IMR-90 (cell line): ENCODE measurements at regions not wholly inside any gene's neighbourhood (a gene's known extent, or its start where the extent isn't known, plus 50 kb on each side); places are given as distances from the start of the nearest gene placed in this dataset.

Source experiments
- ATAC-seq: fragments of 200-7000 bp; cut with Tn5 transposase; 2 replicates; pipeline ENCODE4 v1.9.1; 2020; ENCODE audit warnings: low read depth, mild to moderate bottlenecking, moderate library complexity
- BruUV-seq: library from RNA; stranded (reverse); fragments of 400-500 nt; replicated peaks from 2 replicates; lab custom pipeline; 2021; lab: Mats Ljungman, UMichigan
- CTCF ChIA-PET: fragments of 300-600 bp; formaldehyde crosslinking; extraction: SDS; loops from one replicate; lab custom pipeline; 2021; ENCODE audit warnings: antibody characterized with exemption; lab: Yijun Ruan, JAX
- POLR2A ChIA-PET: fragments of 300-600 bp; sonication (Branson Sonifier 250); formaldehyde crosslinking; loops from one replicate; lab custom pipeline; 2022; ENCODE audit warnings: antibody characterized with exemption; ENCODE audit not compliant: unreplicated experiment; lab: Charles Lee
- DNase-seq: peaks from one replicate; pipeline ENCODE4 v3.0.0; 2013
- H2AFZ ChIP-seq: replicated peaks from 2 replicates; pipeline ENCODE3; 2013; ENCODE audit warnings: low read length, mild to moderate bottlenecking; ENCODE audit not compliant: poor library complexity
- H2AK5ac ChIP-seq: 2 replicates; pipeline ENCODE4 v1.6.1; 2013; ENCODE audit warnings: low read depth, low read length, inconsistent platforms
- H2AK9ac ChIP-seq: replicated peaks from 2 replicates; pipeline ENCODE3; 2013; ENCODE audit warnings: mild to moderate bottlenecking, low read depth, low read length, moderate library complexity; ENCODE audit not compliant: poor library complexity
- H2BK120ac ChIP-seq: 2 replicates; pipeline ENCODE4 v1.6.1; 2013; ENCODE audit warnings: low read depth, low read length, inconsistent platforms
- H2BK15ac ChIP-seq: 3 replicates; pipeline ENCODE4 v1.6.1; 2013; ENCODE audit warnings: low read depth, low read length, inconsistent platforms
- H2BK20ac ChIP-seq: 2 replicates; pipeline ENCODE4 v1.6.1; 2013; ENCODE audit warnings: low read depth, mild to moderate bottlenecking, inconsistent platforms, low read length, moderate library complexity
- H2BK5ac ChIP-seq: 2 replicates; pipeline ENCODE4 v1.6.1; 2013; ENCODE audit warnings: mild to moderate bottlenecking, low read depth, low read length, inconsistent platforms; ENCODE audit not compliant: poor library complexity, severe bottlenecking
- H3K14ac ChIP-seq: replicated peaks from 2 replicates; pipeline ENCODE4 v1.6.1; 2013; ENCODE audit warnings: low read depth, low read length, inconsistent platforms
- H3K18ac ChIP-seq: 2 replicates; pipeline ENCODE4 v1.6.1; 2013; ENCODE audit warnings: low read depth, low read length, control low read depth
- H3K23ac ChIP-seq: 2 replicates; pipeline ENCODE4 v1.6.1; 2013; ENCODE audit warnings: low read depth, low read length, inconsistent platforms
- H3K27ac ChIP-seq: 2 replicates; pipeline ENCODE4 v1.5.1; 2013; ENCODE audit warnings: mild to moderate bottlenecking, control low read depth, low read length; ENCODE audit not compliant: insufficient read depth
- H3K27me3 ChIP-seq: 2 replicates; pipeline ENCODE4 v1.6.1; 2013; ENCODE audit warnings: low read length; ENCODE audit not compliant: control insufficient read depth, insufficient read depth
- H3K36me3 ChIP-seq: 2 replicates; pipeline ENCODE4 v1.6.1; 2013; ENCODE audit warnings: low read length, mixed read lengths; ENCODE audit not compliant: control insufficient read depth, insufficient read depth
- H3K4ac ChIP-seq: 2 replicates; pipeline ENCODE4 v1.6.1; 2013; ENCODE audit warnings: low read depth, low read length, inconsistent platforms
- H3K4me1 ChIP-seq: 2 replicates; pipeline ENCODE4 v1.6.1; 2013; ENCODE audit warnings: low read length, mixed read lengths; ENCODE audit not compliant: control insufficient read depth, insufficient read depth
- H3K4me2 ChIP-seq: 2 replicates; pipeline ENCODE4 v1.6.1; 2013; ENCODE audit warnings: low read depth, mild to moderate bottlenecking, control low read depth, low read length, moderate library complexity
- H3K4me3 ChIP-seq: 2 replicates; pipeline ENCODE4 v1.5.1; 2013; ENCODE audit warnings: low read depth, mild to moderate bottlenecking, control low read depth, low read length, moderate library complexity; ENCODE audit not compliant: insufficient read depth
- H3K56ac ChIP-seq: 2 replicates; pipeline ENCODE4 v1.6.1; 2013; ENCODE audit warnings: low read length, inconsistent platforms; ENCODE audit not compliant: insufficient read depth; ENCODE audit errors: extremely low read depth
- H3K79me1 ChIP-seq, 2 experiments: 2 replicates each; pipeline ENCODE4 v1.6.1; 2013; ENCODE audit warnings: low read length in 2 of 2, inconsistent platforms in 1 of 2, low read depth in 1 of 2
- H3K9ac ChIP-seq: 2 replicates; pipeline ENCODE4 v1.6.1; 2013; ENCODE audit warnings: low read depth, low read length, control low read depth
- H3K9me1 ChIP-seq: 2 replicates; pipeline ENCODE4 v1.6.1; 2013; ENCODE audit warnings: low read length, inconsistent platforms; ENCODE audit not compliant: insufficient read depth
- H3K9me3 ChIP-seq: 2 replicates; pipeline ENCODE4 v1.6.1; 2013; ENCODE audit warnings: low read length; ENCODE audit not compliant: control insufficient read depth, insufficient read depth
- H4K20me1 ChIP-seq: 2 replicates; pipeline ENCODE4 v1.6.1; 2013; ENCODE audit warnings: low read length, inconsistent platforms; ENCODE audit not compliant: insufficient read depth
- H4K5ac ChIP-seq: 2 replicates; pipeline ENCODE4 v1.6.1; 2013; ENCODE audit warnings: mild to moderate bottlenecking, low read depth, low read length, control low read depth
- H4K8ac ChIP-seq, 2 experiments: 2 replicates each; pipeline ENCODE4 v1.6.1; 2013; ENCODE audit warnings: low read depth in 2 of 2, low read length in 2 of 2, control low read depth in 1 of 2, inconsistent platforms in 1 of 2
- H4K91ac ChIP-seq: 2 replicates; pipeline ENCODE4 v1.6.1; 2013; ENCODE audit warnings: low read depth, low read length, inconsistent platforms; ENCODE audit not compliant: insufficient read depth
- MAFK ChIP-seq: IDR thresholded peaks from 2 replicates; pipeline ENCODE4 v1.6.1; 2012; ENCODE audit warnings: low read depth, low read length, improper control_type of control experiment
- MAZ ChIP-seq: IDR thresholded peaks from 2 replicates; pipeline ENCODE4 v1.6.1; 2012; ENCODE audit warnings: low read depth, mild to moderate bottlenecking, low read length, improper control_type of control experiment, moderate library complexity, borderline replicate concordance
- MXI1 ChIP-seq: IDR thresholded peaks from 2 replicates; pipeline ENCODE4 v1.6.1; 2012; ENCODE audit warnings: low read depth, mild to moderate bottlenecking, low read length, moderate library complexity, borderline replicate concordance
- WGBS, 2 experiments: methylation state at CpG; one replicate each; pipeline versions ENCODE4 v1.1.5 to v1.1.7; 2013; ENCODE audit warnings: missing lambda C conversion rate in 2 of 2; ENCODE audit not compliant: insufficient read length in 1 of 2; ENCODE audit errors: extremely low coverage in 2 of 2; 5-methylcytosine and 5-hydroxymethylcytosine counted together
- dilution Hi-C: fragments of 300-500 bp; cut with HindIII; formaldehyde crosslinking; loops from one replicate; pipeline ENCODE4 v1.14.3; 2018; ENCODE audit warnings: low sequenced_read_pairs; ENCODE audit not compliant: unreplicated experiment
- in situ Hi-C: fragments of 300-500 bp; cut with MboI; formaldehyde crosslinking; loops from 3 replicates; pipeline ENCODE4 v1.14.3; 2019; ENCODE audit warnings: low sequenced_read_pairs, inconsistent platforms, mixed read lengths
- intact Hi-C: fragments of 100-400 bp; cut with micrococcal nuclease; formaldehyde crosslinking; loops from 2 replicates; pipeline ENCODE4 v1.10.0; 2022
- TF ChIP-seq, protein P1 (sequence below): conservative IDR thresholded peaks from 2 replicates; pipeline ENCODE4 v1.5.1; 2012; ENCODE audit warnings: mild to moderate bottlenecking, low read depth, low read length, improper control_type of control experiment

- H4K5ac ChIP-seq: no peak overlapping the region
- H2AK9ac ChIP-seq: no peak overlapping the region
- ChIA-PET POLR2A (no interaction called here), CTCF (no interaction called here)
- no peaks in the 10 kb centered on the region for H3K9me1 ChIP-seq
- DNase-seq: no peak
- no peak overlapping the region for H3K14ac ChIP-seq
- H3K9me3 ChIP-seq: peaks cover 6% of the 10 kb centered on the region; the same call in 1 of the 2 replicates
- intact Hi-C loops (no loop called here), in situ Hi-C loops (no loop called here), dilution Hi-C loops (no loop called here)
- no peak overlapping the region for H3K9ac ChIP-seq
- H3K27ac ChIP-seq: no peak overlapping the region
- TF ChIP-seq, protein P1, sequence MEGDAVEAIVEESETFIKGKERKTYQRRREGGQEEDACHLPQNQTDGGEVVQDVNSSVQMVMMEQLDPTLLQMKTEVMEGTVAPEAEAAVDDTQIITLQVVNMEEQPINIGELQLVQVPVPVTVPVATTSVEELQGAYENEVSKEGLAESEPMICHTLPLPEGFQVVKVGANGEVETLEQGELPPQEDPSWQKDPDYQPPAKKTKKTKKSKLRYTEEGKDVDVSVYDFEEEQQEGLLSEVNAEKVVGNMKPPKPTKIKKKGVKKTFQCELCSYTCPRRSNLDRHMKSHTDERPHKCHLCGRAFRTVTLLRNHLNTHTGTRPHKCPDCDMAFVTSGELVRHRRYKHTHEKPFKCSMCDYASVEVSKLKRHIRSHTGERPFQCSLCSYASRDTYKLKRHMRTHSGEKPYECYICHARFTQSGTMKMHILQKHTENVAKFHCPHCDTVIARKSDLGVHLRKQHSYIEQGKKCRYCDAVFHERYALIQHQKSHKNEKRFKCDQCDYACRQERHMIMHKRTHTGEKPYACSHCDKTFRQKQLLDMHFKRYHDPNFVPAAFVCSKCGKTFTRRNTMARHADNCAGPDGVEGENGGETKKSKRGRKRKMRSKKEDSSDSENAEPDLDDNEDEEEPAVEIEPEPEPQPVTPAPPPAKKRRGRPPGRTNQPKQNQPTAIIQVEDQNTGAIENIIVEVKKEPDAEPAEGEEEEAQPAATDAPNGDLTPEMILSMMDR: no peak
- no peak for TF ChIP-seq MAFK
- TF ChIP-seq MXI1: no peak
- TF ChIP-seq MAZ: no peak
- H3K4me1 ChIP-seq: no peaks in the 10 kb centered on the region
- H3K18ac ChIP-seq: no peak overlapping the region
- H2BK5ac ChIP-seq: no peak overlapping the region
- H3K56ac ChIP-seq: no peak overlapping the region
- H2BK15ac ChIP-seq: no peak overlapping the region
- BruUV-seq: no TSS peak
- no peaks in the 10 kb centered on the region for H3K36me3 ChIP-seq
- no peak overlapping the region for H2BK20ac ChIP-seq
- H4K91ac ChIP-seq: no peak overlapping the region
- no peaks in the 10 kb centered on the region for H3K79me1 ChIP-seq
- no peak overlapping the region for H3K4ac ChIP-seq
- no peak overlapping the region for H2AK5ac ChIP-seq
- no peak overlapping the region for H3K23ac ChIP-seq
- H4K20me1 ChIP-seq: no peaks in the 10 kb centered on the region
- no peak overlapping the region for H4K8ac ChIP-seq
- no CpG with 5 or more reads among the region's 5 CpGs for WGBS, 2 experiments
- no peak overlapping the region for H2BK120ac ChIP-seq
- ATAC-seq: no peak
- no peak overlapping the region for H3K4me3 ChIP-seq
- H3K4me2 ChIP-seq: no peak overlapping the region
- H3K27me3 ChIP-seq: no peaks in the 10 kb centered on the region
- no peak overlapping the region for H2AFZ ChIP-seq
Observed at GRCh38 chr3:5504135-5504534, 316.6 kb downstream of the EDEM1 start.
